IPS-NIHi11 (cell line): ENCODE measurements at regions not wholly inside any gene's neighbourhood (a gene's known extent, or its start where the extent isn't known, plus 50 kb on each side); places are given as distances from the start of the nearest gene placed in this dataset.
A peak's percentile ranks its signal among the peaks of the same experiment; 100 is the strongest.

ENCODE experiments used
- DNase-seq: peaks from one replicate; pipeline ENCODE4 v3.0.0; 2012; ENCODE audit warnings: mixed read lengths, low spot score

DNA sequence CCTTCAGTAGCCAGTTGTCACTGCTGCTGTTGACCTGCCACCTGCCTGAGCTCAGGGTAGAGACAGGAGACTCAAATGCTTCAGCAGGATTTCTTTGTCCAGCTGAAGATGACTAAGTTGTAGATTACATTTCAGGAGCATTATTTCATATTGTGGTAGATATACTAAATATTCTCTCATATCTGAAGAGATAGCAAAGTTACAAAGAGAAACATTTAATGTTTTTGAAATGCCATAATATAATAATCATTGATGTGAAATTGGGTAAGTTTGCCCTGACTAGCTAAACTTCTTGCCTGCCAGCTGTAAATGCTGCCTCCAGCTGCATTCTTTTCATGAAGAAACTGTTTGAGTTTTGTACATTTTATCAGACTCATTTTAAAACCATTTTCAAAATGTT is 247.6 kb upstream of the CNKSR2 start:
- DNase-seq = no peak

DNA sequence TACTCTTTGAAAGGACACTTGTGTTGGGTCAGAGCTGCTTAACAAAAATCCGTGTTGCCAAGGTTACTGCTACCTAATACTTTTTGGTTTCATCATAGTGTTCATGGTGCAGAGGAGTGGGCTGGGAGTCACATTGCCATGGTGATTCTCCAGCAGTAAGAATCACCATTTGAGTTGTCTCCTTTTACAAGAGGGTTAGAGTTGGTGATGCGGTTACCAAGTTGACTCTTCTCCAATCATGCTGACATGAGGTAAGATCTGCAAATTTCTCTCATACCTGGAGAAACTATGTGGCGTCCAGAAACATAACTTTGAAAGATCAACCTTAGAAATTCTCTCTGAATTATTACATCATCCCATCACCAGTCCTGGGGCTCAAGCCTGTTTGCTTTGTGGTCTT is 242.9 kb upstream of the CNKSR2 start:
- DNase-seq = no peak

DNA sequence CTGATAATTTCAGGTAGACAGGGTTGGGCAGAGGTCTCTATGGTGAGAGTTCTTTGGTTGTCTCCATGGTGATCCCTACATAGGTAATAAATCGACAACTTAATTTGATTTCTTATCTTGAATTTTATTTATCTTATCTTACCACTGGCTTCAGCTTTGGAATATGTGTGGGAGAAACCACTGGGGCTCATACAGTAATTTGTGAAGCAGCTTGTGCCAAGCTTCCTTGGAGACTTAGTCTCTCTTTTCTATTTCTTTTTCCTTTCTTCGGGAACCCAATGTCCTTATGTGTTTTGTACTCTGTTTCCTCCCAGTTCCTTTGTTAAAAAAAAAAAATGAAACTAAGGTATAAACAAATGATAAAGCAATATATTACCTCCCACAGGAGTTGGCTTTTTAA is 242.4 kb upstream of the CNKSR2 start:
- no peak for DNase-seq

DNA sequence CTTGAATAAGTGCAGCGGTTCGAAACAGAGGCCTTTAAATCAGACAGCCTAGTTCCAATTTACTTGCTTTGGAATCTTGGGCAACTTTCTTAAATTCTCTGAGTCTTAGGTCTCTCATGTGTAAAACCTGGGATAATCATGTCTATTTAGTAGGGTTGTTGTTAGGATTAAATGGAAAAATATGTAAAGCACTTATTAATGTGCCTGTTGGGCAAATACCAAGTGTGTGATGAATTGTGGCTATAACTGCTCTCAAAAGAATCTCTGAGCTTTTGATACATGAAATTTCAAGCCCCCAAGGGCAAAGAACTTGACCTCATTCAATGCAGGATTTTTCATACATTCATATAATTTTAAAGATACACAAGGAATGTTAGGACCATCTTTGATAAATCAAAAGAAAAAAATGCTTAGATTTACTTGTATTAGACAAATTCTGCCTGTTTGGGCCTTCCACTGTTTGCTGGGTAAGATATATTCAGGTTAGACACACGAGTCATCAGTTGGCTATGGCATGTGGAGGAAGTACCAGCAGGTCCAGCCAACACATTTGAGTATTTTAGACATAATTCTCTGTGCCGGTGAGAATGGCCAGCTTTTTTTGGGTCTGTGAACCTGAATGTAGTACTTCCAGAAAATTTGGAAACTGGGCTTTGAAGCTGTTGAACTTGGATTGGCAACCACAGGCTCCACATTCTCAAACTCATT is 241.4 kb upstream of the CNKSR2 start:
- DNase-seq = no peak

DNA sequence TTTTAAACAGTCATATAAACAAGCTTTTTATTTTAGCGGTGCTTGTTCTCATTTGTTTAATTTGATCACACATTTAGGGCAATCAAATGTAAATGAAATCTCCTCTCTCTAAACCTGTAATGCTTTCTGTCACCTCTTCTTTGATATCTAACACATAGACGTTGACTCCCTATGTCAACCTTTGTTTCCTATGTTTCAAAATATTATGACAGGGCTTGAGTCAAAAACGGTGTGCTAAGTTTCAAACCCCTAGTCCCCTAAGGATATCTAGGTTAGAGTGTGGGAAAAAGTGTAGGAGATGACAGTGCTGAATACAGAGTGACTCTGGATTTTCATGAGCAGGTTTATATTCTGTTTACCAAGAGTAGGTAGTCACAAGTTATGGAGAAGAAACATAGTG is 224.0 kb upstream of the CNKSR2 start:
- DNase-seq = no peak

DNA sequence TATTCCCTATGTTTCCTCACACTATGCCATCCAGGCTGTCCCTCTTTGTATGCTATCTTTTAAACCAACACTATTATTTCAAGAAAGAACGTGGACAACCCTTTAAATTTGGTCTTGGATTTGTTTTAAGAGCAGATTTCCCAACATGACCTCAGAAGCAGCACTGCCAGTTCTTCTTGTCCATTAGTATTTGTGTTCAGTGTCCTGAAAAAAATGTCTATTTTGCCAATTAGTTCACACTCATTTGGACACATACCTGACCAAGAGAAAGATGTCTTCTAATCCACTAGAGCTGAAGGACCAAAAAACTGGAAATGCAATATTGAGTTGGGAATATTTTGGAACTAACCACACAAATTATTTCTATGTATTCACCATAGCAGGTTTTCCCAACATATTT is 223.2 kb upstream of the CNKSR2 start:
- DNase-seq = no peak

DNA sequence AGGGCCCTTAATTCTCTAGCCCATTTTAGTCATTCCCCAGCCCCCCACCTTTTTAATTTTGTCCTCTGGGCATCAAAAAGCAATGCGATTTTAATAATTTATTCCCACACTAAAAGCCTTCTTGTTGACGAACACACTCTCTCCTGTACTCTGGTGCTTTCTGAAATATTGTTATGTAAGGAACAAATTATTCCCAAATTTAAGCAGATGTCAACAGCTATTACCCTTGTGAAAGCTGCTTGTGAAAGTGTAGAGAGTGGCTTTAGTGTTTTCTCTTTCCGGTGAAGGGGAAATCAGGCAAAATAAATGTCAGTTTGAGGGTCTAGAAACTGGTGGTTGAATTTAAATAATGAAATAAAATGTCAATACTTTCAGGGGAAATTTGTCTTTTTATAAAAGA is 221.2 kb upstream of the CNKSR2 start:
- DNase-seq = no peak

DNA sequence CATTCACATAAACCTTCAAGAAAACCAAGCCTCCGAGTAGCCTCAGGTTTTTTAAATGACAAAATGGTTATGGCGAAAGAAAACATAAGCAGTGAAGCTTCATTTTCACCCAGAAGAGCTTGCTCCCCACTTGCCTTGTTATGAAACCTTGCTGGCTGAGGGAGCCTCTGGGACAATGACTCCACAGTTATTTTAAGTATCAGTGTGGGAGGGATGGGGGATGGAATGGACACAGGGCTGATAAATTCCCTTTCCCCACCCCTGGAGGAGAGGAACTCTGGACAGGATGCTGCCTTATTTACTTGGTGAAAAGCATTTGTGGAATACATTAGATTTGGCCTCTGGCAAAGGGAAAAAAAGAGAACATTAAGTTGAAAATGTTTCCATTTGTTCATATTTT is 220.7 kb upstream of the CNKSR2 start:
- no peak for DNase-seq

DNA sequence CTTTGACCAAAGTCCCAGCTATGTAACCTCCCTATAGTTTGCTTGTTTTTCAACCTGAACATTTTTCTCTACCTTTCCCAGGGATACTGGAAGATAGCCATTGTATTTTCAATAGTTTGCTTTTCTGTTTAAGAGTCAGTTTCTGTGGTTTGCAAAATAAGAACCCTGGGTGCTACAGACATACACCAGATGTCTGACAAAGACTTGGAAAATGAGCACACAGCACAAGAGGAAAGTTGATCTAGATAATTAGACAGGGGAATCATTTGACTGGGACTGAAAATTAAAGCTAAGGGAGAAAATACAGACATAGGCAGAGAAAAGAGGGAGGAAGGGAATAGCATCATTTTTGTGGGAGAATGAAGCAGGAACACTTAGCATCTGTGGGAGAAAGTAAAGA is 218.3 kb upstream of the CNKSR2 start:
- no peak for DNase-seq

DNA sequence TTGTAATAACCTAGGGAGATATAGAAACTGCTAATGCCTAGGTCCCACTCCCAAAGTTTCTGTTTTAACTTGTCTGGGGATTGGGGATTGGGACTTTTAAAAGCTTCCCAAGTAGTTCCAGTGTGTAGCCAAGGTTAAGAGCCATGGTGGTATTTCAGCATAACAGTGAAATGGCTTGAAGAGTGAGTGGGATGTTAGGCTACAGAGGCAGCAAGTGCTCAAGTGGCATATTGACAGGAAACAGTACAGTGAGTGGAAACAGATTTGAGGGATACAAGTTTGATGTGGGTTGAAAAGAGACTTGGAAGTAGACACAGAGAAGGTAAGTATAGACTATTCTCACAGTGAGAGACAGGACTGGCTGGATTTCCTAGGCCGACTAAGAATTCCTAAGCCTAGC is 217.6 kb upstream of the CNKSR2 start:
- DNase-seq = no peak

DNA sequence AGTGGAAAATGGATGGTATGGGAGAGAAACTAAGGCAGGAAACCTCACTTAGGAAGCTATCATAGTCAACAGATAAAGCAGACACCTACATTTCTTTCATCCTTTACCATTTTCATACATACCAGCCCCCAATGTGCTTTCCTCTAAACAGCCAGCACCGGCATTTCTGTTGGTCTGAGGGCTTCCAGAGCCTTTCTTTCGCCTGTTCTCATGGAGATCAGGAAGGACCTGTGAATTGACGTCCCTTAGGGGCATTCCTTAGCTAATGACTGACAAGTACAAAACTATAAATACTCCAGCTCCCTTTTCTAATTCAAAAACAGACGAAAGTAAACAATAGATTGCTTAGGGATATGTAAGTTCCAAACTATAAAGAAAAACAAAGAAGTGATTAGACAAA is 215.5 kb upstream of the CNKSR2 start:
- no peak for DNase-seq

DNA sequence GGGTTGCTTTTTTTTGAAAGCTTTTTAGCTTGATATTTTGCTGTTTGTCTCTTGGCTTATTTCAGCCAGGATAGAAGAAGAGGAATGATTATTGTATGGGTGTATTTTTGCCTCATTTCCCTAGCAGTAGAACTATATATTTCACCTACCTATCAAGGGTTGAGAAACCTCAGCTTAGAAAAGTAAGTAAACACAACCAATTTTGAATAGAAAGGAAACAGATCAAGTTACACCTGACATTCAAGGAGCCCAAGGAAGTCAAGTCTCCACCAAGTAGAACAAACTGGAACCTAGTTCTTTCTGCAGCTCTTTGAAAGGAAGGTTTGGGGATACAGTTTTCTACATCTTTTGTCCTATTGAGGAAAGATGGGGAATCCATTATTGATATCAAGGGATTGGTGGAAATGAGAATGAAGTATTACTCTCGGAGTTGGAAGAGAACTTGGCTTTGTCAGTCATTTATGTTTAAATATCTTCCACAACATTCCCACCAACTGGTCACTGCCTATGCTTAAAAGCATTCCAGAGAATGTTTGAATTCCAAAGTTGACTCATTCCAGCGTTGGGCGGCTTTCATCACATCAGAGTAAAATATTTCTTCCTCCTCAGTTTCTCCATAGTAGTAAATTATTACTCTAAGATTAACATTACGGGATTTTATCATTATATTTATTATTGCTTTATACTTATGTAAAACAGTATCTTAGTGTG is 207.8 kb upstream of the CNKSR2 start:
- peak; percentile 6 for DNase-seq

DNA sequence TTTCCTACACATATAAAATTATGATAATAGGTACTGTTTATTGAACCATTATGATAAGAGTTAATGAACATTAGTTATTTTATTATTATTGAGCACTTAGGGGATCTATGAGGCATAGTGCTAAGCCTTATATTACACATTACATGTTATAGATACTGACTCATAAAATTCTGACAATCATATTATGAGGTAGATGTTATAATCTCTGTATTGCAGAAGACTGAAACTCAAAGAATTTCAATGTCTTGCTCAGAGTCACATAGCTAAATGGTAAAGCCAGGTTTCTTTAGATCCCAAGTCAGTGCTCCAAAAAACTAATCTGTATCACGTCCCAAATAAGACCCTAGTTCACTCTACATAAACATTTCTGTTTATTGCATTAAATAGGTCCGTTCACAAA is 207.2 kb upstream of the CNKSR2 start:
- DNase-seq = no peak

DNA sequence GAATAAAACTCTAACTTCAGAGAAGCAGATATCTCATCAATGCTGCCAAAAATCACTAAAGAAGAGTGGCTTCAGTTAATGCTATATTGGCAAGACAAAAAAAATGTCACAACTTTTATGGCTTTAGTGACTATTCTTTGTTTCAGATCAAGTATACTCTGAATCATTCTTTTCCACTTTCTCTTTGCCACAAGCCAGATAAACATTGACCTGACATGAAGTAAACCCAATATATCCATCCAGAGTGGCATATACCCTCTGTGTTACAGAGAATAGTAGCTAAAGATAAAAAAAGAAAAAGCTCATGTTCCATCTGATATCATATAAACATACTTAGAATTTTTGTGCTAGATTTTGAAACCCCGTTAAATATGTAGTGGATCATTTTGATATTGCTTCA is 206.7 kb upstream of the CNKSR2 start:
- DNase-seq = no peak

DNA sequence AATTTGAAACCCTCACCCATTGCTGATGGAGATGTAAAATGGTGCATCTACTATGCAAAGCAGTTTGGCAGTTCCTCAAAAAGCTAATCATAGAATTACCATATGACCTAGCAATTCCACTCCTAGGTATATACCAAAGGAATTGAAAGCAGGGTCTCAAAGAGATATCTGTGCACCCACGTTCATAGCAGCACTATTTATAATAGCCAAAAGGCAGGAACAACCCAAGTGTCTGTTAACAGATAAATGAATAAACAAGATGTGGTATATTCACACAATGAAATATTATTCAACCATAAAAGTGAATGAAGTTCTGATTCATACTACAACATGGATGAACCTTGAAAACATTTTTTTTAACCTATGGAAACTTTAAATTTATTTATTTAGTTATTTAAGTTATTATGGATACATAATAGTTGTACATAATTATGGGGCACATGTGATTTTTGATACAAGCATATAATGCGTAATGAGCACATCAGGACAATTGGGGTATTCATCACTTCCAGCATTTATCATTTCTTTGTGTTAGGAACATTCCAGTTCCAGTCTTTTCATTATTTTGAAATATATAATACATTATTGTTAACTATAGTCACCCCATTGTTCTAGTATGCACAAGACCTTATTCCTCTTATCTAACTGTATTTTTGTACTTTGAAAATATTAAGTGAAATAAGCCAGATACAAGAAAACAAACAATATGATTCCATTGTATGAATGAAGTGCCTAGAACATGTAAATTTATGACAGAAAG is 205.6 kb upstream of the CNKSR2 start:
- DNase-seq = no peak

DNA sequence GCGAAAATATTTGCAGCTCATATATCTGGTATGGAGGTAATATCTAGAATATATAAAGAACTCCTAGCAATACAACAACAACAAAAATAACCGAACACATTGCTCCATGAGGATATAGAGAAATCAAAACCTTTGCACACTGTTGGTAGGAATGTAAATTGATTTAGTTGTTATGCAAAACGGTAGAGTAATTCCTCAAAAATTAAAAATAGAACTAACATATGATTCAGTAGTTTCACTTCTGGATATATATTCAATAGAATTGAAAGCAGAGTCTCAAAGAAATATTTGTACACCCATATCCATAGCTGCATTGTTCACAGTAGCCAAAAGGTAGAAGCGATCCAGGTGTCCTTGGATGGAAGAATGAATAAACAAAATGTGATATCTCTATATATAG is 203.0 kb upstream of the CNKSR2 start:
- no peak for DNase-seq

DNA sequence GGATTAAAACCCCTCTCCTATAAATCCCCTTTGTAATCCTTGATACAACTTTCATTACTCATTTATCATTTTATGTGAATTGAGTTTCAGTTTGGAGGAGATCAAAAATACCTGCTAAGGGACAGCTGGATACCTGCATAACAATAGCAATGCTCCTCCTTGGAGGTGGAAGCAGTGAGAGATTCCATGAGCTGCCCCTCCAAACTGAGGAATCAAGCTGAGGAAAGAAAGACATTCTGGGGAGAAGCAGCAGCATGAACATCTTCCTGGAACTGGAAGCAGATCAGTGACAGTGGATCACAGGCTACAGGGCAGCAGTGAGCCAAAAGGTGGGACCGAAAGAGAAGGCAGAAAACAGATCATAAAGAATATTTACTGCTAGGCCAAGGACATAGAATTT is 199.8 kb upstream of the CNKSR2 start:
- DNase-seq = no peak

DNA sequence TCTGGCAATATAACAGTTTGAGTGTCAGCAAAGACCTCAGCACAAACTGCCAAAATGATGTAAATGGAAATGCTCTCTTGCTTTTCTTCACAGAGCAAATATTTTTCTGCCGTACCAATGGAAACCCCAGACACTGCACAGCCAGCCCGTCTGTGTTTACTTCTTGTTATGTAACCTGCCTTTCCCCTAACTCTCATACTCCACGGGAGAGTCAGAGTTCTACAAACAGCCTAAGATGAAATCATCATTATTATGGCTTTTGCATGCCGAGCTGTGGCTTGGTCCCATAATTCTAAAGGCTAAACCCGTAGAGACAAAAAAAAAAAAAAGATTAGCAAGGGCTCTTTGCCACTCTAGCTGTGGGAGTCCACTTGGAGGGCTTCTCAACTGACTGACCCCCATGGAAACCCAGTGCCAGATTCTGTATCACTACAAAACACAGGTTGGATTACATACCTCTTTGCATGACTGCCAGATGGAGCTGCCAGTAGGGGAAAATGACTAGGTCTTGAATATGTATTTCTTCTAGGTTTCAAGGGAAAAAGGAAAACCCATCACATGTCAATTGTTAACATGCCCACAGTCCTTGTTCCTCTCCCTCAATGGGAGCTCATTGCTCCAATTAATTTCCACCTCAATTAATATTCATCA is 197.2 kb upstream of the CNKSR2 start:
- DNase-seq = no peak

DNA sequence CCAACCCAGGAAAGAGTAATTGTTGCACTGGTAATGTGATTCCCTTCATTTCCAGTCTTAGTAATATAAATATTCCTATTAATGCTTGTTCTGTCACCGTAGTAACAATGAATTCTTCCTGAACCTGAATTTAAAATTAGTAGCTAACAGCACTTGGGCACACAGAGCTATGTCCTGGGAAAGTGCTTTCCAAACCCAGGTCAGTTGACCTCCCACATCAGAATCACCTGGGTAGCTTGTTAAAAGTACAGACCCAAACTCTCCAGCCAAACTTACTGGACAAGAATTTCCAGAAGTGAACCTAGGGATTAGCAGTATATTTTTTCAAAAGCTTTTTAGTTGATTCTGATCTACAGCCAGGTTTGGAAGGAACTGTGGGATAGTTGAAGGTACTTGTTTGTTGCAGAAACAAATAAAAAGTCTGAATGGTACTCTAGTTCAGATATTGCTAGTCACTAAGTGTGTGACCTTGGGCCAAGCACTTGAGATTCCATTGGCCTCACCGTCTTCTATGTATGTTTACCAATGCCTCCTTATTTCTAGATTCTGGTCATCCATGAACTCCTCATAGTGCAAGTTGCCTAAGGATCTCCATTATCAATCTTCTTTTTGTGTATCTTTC is 192.9 kb upstream of the CNKSR2 start:
- no peak for DNase-seq

DNA sequence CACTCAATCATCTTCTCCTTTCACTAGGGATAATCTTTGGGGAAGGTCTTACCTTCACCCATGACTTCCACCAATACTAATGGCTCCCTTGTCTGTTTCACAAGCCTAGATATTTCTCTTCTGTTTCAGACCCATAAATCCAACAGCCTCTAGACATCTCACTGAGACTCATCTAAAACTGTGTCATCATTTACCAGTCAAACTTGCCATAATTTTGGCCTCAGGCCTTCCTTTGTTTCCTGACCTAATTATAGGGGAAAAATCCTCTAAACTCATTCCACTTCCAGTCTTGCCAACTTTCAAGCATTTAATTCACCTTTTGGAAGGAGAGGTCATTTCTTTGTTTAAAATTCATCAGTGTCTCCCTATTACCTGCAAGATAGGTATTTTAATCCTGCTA is 181.0 kb upstream of the CNKSR2 start:
- no peak for DNase-seq

DNA sequence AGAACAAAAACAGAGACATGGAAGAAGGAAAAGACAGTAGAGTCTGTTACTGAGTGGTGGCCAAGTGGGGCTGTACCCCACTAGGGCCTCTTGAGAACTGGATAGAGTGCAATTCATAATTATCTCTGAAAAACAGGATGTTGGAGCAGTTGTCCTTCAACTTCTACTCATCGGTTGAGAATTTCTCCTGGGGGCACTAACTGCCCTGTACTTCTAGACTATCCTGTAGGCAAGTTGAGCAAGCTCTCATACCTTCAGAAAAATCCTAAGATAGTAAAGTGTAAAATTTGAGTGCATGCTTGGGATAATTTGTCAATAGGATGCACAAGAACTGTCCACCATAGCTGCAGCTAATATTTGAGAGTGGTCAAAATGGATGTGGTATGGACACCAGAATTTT is 179.7 kb upstream of the CNKSR2 start:
- no peak for DNase-seq

DNA sequence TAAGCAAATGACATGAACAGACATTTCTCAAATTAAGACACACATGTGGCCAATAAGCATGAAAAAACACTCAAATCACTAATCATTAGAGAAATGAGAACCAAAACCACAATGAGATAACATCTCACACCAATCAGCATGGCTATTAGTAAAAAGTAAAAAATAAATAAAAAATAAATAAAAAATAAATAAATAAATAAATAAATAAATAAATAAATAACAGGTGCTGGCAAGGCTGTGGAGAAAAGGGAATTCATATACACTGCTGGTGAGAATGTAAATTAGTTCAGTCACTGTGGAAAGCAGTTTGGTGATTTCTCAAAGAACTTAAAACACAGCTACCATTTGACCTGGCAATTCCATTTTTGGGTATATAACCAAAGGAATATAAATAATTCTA is 167.1 kb upstream of the CNKSR2 start:
- DNase-seq = no peak
